GM19351 (cell line): ENCODE measurements at regions not wholly inside any gene's neighbourhood (a gene's known extent, or its start where the extent isn't known, plus 50 kb on each side); places are given as distances from the start of the nearest gene placed in this dataset.

Experiments used
- ATAC-seq: cut with Tn5 transposase; IDR thresholded peaks from one replicate; pipeline ENCODE4 v1.9.1; 2021; ENCODE audit warnings: mild to moderate bottlenecking, moderate library complexity; ENCODE audit not compliant: unreplicated experiment

DNA sequence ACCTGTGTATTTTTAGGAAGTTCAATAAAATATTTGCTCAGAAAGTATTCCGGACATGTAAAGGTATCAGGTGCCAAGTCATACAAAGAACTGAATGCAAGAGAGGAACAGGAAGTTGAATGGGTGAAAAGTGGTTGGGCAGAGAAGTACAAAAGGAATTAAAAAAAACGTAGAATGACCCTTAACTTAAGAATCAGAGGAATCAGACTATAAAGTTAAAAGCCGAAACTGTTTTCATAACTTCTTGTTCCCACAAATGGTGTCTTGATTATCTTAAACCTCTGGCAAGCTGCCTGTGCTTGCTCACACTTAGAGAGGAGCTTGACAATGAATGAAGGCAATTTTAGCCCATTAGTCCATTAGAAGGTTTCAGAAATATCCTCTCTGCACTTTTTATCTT is 81.6 kb upstream of the HHIP start:
- ATAC-seq, result no peak

DNA sequence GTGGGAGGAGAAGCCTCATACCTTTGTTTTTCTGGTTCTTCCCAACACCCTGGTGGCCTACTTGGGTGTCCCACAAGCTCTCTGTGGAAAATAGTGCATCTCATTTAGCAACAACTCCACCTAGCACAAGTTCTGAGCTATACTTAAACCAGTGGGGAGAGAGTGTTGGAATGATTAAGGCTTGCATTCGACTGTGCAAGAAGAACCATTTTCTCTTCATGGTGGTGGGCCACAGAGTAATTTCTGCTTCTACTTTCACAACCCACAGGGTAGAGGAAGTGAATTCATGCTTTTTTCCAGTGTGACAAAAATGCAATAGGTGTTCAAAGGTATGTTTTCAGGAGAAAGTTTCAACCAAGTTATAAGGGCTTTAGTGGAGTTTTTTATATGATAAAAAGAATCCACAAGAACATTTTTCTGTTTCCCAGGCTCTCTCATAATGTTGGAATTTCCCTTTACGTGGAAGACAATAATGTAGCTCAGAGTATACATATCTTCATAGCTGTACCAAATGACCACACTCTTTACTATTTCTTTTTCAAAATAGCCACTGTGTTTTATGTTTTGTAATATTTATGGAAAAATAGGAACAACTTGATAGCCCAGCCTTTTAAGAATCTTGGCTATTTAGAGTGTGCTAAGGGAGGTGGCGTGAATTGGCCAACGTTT is 80.3 kb upstream of the HHIP start:
- peak; percentile 72 for ATAC-seq

DNA sequence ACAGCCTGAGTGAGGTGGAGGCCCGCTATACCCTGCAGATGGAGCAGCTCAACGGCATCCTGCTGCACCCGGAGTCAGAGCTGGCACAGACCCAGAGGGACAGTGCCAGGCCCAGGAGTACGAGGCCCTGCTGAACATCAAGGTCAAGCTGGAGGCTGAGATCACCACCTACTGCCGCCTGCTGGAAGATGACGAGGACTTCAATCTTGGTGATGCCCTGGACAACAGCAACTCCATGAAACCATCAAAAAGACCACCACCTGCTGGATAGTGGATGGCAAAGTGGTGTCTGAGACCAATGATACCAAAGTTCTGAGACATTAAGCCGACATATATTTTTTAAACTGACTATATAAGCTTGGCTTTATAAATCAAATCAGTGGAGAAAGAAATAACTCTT is 73.3 kb upstream of the HHIP start:
- no peak for ATAC-seq

DNA sequence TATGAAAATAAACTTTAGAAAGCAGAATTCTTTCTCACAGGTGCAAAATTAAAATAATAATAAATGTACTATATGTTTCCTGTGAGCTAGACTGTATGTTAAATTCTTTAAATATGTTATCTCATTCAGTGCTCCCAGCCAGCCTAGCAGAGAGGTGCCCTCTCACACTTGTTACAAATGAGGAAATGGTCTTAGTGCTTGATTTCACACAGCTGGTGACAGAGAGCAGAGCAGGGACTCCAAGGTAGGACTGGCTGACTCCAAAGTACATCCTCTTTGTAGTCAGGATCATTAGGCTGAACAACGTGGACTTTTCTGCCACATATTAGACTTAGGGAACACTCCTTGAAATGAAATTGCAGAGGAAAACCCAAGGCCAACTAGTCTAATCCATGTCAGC is 72.0 kb upstream of the HHIP start:
- peak; percentile 80 for ATAC-seq

GRCh38 chr4:144574509-144574908 is 71.4 kb upstream of the HHIP start:
- ATAC-seq, result no peak

GRCh38 chr4:144575181-144575580 is 70.8 kb upstream of the HHIP start:
- no peak for ATAC-seq

DNA sequence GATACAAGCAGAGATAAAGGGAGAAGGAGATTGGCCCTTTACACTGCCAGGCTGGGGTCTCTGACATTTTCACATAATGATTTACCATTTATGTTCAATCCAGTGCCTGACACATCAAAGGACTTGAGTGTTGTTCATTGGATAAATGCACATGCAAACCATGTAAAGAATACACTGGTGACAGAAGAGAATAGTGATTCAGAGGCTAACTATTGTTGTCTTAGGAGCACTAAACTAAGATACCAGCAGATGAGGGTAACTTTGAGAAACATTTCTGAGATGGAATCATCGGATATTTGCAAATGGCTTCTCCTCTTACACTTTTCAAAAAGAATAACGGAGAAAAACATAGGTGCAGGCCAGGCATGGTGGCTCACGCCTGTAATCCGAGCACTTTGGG is 67.3 kb upstream of the HHIP start:
- no peak for ATAC-seq

GRCh38 chr4:144579411-144580030 is 66.4 kb upstream of the HHIP start:
- no peak for ATAC-seq

DNA sequence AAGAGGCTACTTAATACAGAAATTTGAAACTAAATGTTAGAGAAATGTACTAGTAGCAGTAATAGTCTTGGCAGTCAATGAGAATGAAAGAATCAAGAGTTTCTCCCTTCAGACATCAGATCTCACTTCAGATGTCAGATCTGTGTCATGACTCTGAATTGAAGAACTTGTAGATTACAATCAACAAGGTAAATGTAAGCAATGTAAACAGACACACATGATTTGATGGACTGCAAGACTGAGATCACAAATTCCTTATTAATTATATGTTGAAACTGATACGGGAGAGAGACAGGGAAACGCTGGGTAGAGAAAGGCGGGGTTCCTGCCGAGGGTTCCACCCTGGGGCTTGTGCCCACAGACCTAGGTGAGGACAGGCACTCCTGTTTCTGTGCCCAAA is 65.5 kb upstream of the HHIP start:
- ATAC-seq, result no peak

DNA sequence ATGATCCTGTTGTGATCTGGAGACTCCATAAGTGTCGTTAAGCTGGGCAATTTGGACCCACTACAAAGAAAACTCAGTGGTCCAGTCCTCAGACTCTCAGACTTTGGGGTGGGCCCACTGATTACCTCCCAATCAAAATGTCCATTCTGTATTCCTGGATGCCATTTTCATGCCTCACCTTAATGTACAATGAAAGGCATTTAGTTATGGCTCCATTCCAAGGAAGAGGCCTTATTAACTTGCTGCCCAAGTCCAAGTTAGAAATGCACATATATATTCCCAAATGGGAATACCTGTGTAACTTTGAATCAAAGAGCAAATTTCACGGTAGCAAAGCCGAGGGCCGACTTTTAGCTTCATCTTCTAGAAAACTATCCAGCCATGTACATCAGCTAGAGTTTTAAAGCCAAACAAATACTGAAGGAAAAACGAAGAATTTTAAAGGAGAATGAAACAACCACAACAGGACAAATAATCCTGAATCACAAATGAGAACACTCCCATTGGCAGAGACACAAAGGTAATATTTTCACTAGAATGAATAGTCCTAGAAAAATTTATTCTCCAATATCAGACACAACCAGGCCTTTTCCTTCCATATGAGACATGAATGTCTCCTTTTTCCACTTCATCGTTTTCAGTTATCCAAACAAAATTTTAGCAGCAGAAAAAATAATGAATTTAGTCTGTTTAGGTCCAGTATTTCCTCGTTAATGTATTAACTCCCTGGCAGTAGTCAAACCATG is 63.7 kb upstream of the HHIP start:
- no peak for ATAC-seq

DNA sequence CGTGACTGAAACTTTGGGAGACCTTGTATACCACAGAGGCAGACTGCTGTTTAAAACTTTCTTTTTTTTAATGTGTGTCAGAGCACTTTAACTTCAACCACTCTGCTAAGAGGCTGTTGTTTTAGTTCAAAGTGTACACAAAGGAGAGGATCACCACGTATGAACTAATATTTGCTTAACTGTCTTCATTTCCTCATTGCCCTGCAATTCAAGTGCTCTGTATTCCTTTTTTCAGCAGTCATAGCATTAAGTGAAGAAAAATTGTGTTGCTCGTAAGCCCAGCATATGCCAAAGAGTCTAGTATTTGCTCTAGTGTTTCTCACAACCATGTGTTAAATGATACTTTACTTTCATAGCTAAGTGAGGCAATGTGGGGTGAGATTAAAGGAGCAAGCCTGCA is 63.0 kb upstream of the HHIP start:
- ATAC-seq, result no peak

- ATAC-seq, result no peak
These were observed 62.3 kb upstream of the HHIP start for GRCh38 chr4:144583658-144584057.

- ATAC-seq, result peak; percentile 53
These were observed 61.5 kb upstream of the HHIP start for GRCh38 chr4:144584428-144584827.

DNA sequence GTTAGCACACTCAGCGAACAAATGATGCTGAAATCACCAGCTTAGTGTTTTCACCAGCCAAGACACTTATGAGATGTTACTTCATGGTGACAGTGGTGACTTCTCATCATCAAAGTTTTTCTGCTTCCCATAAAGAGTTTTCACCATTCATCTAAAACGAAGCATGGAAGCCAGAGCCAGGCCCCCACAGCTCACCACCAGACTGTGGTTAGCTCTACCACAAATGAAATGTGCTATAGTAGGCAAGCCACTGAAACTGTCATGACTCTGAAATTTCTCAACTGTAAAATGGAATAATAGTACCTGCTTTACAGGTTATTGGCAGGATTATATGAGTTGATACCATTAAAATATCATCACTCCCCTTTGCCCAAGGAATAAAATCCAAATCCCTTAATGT is 56.4 kb upstream of the HHIP start:
- peak; percentile 68 for ATAC-seq

- no peak for ATAC-seq
These were observed 55.9 kb upstream of the HHIP start for GRCh38 chr4:144590020-144590419.

DNA sequence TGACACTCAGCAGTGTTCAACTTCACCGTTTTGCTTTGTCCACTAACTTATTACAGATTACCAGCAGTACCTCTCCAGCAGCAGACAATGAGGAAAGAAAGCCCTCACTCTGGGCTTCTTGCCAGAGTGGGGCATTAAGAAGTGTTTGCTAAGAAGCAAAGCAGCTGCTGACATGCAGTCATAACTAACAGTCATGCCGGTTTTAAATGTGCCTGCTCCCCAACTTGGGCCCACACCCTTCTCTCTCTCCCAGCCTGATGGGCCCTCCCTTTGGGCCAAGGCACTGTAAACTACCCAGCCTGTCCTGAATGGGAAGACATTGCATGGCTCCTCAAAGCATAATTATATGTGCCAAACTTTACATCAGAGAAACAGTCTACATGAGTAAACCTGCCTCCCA is 54.6 kb upstream of the HHIP start:
- ATAC-seq, result no peak

DNA sequence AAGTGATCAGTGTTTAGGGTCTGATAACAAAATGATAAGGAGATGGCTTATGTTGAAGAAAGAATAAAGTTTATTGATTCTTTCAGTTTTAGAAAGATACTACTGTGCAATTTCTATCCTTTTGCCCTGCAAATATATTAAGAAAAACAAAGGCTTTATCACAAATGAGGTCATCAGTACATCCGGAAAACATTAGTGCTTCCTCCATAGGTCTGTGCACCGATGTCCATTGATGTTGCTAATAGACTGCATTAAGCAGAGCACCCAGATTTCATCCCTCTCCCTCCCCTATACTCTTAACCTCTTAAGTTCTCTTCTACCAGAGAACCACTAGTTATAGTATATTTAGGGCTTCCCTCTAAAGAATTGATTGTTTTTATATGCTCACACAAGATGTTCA is 53.7 kb upstream of the HHIP start:
- no peak for ATAC-seq

DNA sequence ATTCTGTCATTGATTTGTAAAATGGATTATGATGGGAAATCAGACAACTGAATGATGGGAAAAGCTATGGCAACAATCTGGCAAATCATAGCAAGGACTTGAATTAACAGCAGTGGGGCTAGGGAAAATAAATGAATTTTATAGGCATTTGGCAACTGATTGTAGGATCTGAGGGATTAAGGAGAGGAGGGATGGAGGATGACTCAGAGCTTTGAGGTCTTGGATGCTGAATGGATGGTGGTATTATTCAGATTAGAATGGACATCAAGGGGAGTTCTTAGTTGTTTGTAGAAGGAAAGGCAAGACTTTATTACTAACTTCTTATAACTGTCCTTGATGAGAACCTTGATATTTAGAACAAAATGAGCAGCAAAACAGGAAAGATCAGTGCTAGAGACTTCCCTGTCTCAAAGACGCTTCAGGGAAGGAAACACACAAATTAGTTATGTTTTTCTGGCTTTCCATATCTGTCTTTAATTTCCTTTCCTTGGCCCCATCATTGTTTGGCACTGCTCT is 51.4 kb upstream of the HHIP start:
- no peak for ATAC-seq

DNA sequence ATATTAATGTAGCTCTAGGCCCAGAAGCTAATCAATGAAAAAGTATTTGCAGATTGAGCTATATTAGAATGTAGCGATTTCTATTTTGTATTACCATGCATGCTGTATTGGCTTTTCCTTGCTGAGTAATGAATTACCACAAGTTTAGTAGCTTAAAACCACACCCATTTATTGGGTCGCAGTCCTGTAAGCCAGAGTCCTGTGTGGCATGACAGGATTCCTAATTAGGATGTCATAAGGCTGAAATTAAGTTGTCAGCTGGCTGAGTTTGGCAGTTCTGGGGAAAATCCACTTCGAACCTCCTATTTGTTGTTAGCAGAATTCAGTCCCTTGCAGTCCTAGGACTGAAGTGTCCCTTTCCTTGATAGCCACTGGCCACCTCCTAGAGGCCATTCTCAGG is 50.3 kb upstream of the HHIP start:
- ATAC-seq, result no peak
